Endothelial cell of umbilical vein (primary cell): ENCODE measurements at regions not wholly inside any gene's neighbourhood (a gene's known extent, or its start where the extent isn't known, plus 50 kb on each side); places are given as distances from the start of the nearest gene placed in this dataset.

ENCODE experiments used
- CTCF ChIP-seq, 2 donors: IDR thresholded peaks; 1 replicate in 1 of 2; 2 replicates in 1 of 2; pipeline ENCODE4 v1.5.1; 2011; ENCODE audit warnings: low read length in 2 of 2, mild to moderate bottlenecking in 2 of 2, moderate library complexity in 2 of 2, control low read depth in 1 of 2, inconsistent platforms in 1 of 2, low read depth in 1 of 2; ENCODE audit not compliant: insufficient read depth in 1 of 2; ENCODE audit errors: extremely low read depth in 1 of 2
- EZH2 ChIP-seq: IDR thresholded peaks from 2 replicates; pipeline ENCODE4 v1.6.1; 2012; ENCODE audit warnings: borderline replicate concordance, low read depth, mild to moderate bottlenecking, moderate library complexity, low read length, inconsistent platforms; ENCODE audit not compliant: severe bottlenecking
- FOS ChIP-seq: IDR thresholded peaks from 2 replicates; pipeline ENCODE4 v1.6.1; 2011; ENCODE audit warnings: mild to moderate bottlenecking, low read length, moderate library complexity, borderline replicate concordance; ENCODE audit not compliant: insufficient read depth
- JUN ChIP-seq: IDR thresholded peaks from 2 replicates; pipeline ENCODE4 v1.6.1; 2011; ENCODE audit warnings: borderline replicate concordance, low read depth; ENCODE audit not compliant: insufficient read length, insufficient read depth
- MAX ChIP-seq: IDR thresholded peaks from 2 replicates; pipeline ENCODE4 v1.6.1; 2011; ENCODE audit not compliant: insufficient read depth, insufficient read length
- POLR2A ChIP-seq: IDR thresholded peaks from 2 replicates; pipeline ENCODE4 v1.6.1; 2012; ENCODE audit warnings: low read depth, mild to moderate bottlenecking, control low read depth, low read length
- POLR2AphosphoS5 ChIP-seq: IDR thresholded peaks from 2 replicates; pipeline ENCODE4 v1.6.1; 2012; ENCODE audit warnings: low read depth, mild to moderate bottlenecking, control low read depth, low read length, moderate library complexity; ENCODE audit not compliant: insufficient read depth

GRCh38 chr13:100872761-100873160 lies 198.2 kb upstream of the TMTC4 start:
- TF ChIP-seq POLR2A, result no peak
- no peak for TF ChIP-seq CTCF (IDR thresholded peaks at IDR 0.05; ENCODE audit: extremely low read depth in 1 of 2, insufficient read depth in 1 of 2, low read depth in 1 of 2, low read length in 2 of 2)
- TF ChIP-seq MAX, result no peak
- TF ChIP-seq EZH2, result no peak
- no peak for TF ChIP-seq JUN
- TF ChIP-seq POLR2AphosphoS5, result no peak
- no peak for TF ChIP-seq FOS
